Hepatocyte (in vitro differentiated cells): ENCODE measurements at regions not wholly inside any gene's neighbourhood (a gene's known extent, or its start where the extent isn't known, plus 50 kb on each side); places are given as distances from the start of the nearest gene placed in this dataset.

Experiments used
- EZH2 ChIP-seq: fragments of 200-600 bp; sonication (generic); IDR thresholded peaks from 2 replicates; pipeline ENCODE4 v1.6.1; 2016; ENCODE audit warnings: antibody characterized with exemption, mild to moderate bottlenecking, borderline replicate concordance
- TF ChIP-seq, protein P1 (sequence below): fragments of 200-600 bp; sonication (generic); IDR thresholded peaks from 2 replicates; pipeline ENCODE4 v1.5.1; 2016; ENCODE audit warnings: antibody characterized with exemption, mild to moderate bottlenecking; ENCODE audit not compliant: poor library complexity

DNA sequence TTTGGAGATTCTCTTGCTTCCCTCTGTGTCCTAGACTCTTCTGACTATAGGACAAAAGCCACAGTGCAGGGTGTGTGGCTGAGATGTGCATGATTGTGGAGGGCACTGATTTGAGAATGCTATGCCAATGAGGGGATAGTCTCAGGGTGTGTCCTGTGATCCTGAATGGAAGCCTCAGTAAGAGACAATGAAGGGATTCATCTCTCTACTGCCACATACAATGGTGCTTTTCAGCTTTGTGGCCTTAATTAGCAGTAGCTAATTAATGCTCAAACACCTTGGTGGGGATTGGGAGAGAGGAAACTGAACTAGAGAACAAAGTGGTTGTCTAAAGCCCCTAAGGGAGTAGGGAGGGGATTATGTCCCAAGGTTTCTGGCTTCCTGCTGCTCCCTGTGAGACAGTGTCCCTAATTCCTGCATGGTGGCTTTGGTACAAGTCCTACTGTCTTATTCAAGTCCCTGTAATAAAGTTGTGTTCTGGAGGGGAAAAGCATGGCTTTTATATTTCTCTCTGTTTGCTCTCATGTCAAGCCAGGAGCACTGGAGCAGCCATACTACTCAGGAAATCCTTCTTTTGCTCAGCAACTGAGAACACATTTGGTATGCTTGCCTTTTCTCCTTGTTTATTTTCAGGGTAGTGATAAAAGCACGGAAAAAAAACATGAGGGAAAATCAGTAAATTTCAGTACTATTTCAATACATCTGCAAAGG, 415.2 kb upstream of the TCF4 start:
- TF ChIP-seq, protein P1, sequence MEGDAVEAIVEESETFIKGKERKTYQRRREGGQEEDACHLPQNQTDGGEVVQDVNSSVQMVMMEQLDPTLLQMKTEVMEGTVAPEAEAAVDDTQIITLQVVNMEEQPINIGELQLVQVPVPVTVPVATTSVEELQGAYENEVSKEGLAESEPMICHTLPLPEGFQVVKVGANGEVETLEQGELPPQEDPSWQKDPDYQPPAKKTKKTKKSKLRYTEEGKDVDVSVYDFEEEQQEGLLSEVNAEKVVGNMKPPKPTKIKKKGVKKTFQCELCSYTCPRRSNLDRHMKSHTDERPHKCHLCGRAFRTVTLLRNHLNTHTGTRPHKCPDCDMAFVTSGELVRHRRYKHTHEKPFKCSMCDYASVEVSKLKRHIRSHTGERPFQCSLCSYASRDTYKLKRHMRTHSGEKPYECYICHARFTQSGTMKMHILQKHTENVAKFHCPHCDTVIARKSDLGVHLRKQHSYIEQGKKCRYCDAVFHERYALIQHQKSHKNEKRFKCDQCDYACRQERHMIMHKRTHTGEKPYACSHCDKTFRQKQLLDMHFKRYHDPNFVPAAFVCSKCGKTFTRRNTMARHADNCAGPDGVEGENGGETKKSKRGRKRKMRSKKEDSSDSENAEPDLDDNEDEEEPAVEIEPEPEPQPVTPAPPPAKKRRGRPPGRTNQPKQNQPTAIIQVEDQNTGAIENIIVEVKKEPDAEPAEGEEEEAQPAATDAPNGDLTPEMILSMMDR, result no peak
- TF ChIP-seq EZH2, result no peak
